ENCODE measurements at regions not wholly inside any gene's neighbourhood (a gene's known extent, or its start where the extent isn't known, plus 50 kb on each side); places are given as distances from the start of the nearest gene placed in this dataset.

GRCh38 chr9:21569721-21570120, 87.6 kb upstream of the IFNE start:
- TF ChIP-seq CTCF (IDR thresholded peaks at IDR 0.05): no peak
- Histone ChIP-seq H3K4me3 (no peak overlapping the region), H3K4me1 (no peaks in the 10 kb centered on the region), H3K9me3 (no peaks in the 10 kb centered on the region), H3K36me3 (no peaks in the 10 kb centered on the region), H3K27me3 (peaks cover 0 to 56% (median 30%) of the 10 kb centered on the region in 7 donors), H3K27ac (no peak overlapping the region)
- WGBS, 2 donors: 82 to 86% methylated on average over 1 of the region's 1 CpG
- no peak for DNase-seq
- intact Hi-C loops (cut with DNase I): no loop called here
- no peak for ATAC-seq

- H3K4me3 ChIP-seq: no peak overlapping the region
- WGBS, 2 donors: 77 to 84% methylated on average over 5 of the region's 5 CpGs
- intact Hi-C loops (cut with DNase I): no loop called here
- TF ChIP-seq CTCF (IDR thresholded peaks at IDR 0.05): no peak
- H3K27me3 ChIP-seq: peaks cover 0 to 46% (median 25%) of the 10 kb centered on the region in 7 donors
- ATAC-seq: no peak
- no peak for DNase-seq
- H3K9me3 ChIP-seq: no peaks in the 10 kb centered on the region
- H3K4me1 ChIP-seq: no peaks in the 10 kb centered on the region
- no peaks in the 10 kb centered on the region for H3K36me3 ChIP-seq
- H3K27ac ChIP-seq: no peak overlapping the region
Observed at GRCh38 chr9:21570643-21571275, 88.6 kb upstream of the IFNE start.

DNA sequence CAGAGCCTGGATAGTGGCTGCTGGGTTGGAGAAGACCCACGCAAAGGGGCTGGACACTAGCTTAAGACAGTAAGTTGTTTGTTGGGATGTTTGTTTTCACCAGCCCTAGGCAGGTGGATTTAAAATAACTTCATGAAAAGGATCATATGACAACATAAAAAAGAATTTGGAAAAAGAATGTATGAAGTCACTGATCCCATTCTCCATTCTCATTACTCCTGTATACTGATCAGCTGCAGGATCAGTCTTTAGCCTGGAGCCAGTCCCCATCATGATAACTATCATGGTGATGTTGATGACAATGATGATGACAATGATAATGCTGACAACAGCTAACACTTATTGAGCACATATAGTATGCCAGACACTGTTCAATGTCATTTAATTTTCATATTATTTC, 92.1 kb upstream of the IFNE start:
- WGBS, 2 donors: 76 to 81% methylated on average over 1 of the region's 1 CpG
- Histone ChIP-seq H3K36me3 (no peaks in the 10 kb centered on the region), H3K4me1 (peaks cover 0 to 13% (median 0%) of the 10 kb centered on the region in 9 donors), H3K27me3 (peaks cover 0 to 19% (median 11%) of the 10 kb centered on the region in 7 donors), H3K27ac (no peak overlapping the region), H3K9me3 (no peaks in the 10 kb centered on the region), H3K4me3 (no peak overlapping the region)
- ATAC-seq (no peak), DNase-seq (no peak)
- TF ChIP-seq CTCF (IDR thresholded peaks at IDR 0.05): no peak
- intact Hi-C loops (cut with DNase I): no loop called here

GRCh38 chr9:21576331-21577189, 94.4 kb upstream of the IFNE start:
- peak overlapping the region in 1 of 10 donors; percentile 79 for H3K27ac ChIP-seq
- H3K36me3 ChIP-seq: no peaks in the 10 kb centered on the region
- intact Hi-C loops (cut with DNase I): no loop called here
- peaks cover 0 to 8% (median 3%) of the 10 kb centered on the region in 7 donors for H3K27me3 ChIP-seq
- H3K4me1 ChIP-seq: peaks cover 0 to 16% (median 0%) of the 10 kb centered on the region in 9 donors
- H3K4me3 ChIP-seq: peak overlapping the region in 2 of 10 donors; percentile 5 to 34
- H3K9me3 ChIP-seq: no peaks in the 10 kb centered on the region
- 32 to 34% methylated on average over 7 of the region's 7 CpGs for WGBS, 2 donors
- ATAC-seq (peak in 3 of 8 donors; percentile 35 to 87 (median 38)), DNase-seq (no peak)
- TF ChIP-seq CTCF (IDR thresholded peaks at IDR 0.05): no peak

Data from heart right ventricle (tissue), 16 donors.